Activated CD8-positive, alpha-beta memory T cell treated with anti-CD3 and anti-CD28 coated beads for 24 hours (primary cell): ENCODE measurements at regions not wholly inside any gene's neighbourhood (a gene's known extent, or its start where the extent isn't known, plus 50 kb on each side); places are given as distances from the start of the nearest gene placed in this dataset.

Experiments
- DNase-seq: peaks from one replicate; pipeline ENCODE4 v3.0.0-alpha.2; 2020

DNA sequence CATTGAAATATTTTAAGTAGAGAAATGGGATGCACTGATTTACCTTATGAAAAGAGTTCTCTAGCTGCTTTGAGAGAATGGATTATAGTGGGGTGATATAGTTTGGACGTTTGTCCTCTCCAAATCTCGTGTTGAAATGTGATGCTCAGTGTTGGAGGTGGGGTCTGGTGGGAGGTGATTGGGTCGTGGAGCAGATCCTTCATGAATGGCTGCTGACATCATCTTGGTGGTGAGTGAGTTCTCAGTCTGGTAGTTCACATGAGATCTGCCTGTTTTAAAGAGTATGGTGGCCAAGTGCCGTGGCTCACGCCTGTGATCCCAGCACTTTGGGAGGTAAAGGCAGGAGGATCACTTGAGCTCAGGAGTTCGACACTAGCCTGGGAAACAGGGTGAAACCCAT is 58.7 kb upstream of the SH3RF3 start:
- DNase-seq: no peak

GRCh38 chr2:109069331-109070194 is 59.4 kb upstream of the SH3RF3 start:
- peak; percentile 21 for DNase-seq

- DNase-seq: no peak
Observed at GRCh38 chr2:109068811-109069210, 60.2 kb upstream of the SH3RF3 start.

- DNase-seq: peak; percentile 37
Observed at GRCh38 chr2:109067631-109068125, 61.3 kb upstream of the SH3RF3 start.

DNA sequence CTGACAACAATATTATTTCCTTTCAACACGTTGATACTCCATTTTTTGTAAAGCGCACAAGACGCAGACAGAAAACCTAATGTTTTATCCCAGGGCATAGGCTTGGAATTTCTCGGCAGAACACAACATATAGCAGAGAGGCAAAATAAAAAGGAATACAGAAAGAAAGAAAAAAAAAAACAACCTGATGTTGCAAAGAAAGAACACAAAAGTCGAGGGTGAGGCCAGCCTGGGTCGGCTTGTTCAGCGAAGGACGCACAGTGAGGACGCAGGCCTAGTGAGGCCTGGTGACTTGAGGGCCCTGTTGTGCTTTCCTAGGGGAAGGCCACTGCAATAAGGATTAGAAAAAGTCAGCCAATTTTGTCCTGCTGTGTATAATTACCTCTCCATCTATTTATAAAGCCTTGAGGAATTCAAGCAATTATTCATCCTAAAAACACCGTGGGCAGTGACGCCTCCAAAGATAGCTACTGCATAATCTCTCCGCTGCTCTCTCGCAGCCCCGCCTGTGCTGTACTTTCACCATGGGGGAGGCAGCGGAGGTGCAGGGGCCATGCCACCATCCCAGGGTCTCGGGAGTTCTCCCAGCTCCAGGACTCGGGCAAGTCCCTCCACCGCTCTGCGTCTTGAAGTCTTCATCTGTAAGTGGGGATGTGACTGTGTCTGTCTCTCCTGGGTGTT is 61.9 kb upstream of the SH3RF3 start:
- DNase-seq: peak; percentile 47

GRCh38 chr2:109066501-109066900 is 62.5 kb upstream of the SH3RF3 start:
- DNase-seq: peak; percentile 44

DNA sequence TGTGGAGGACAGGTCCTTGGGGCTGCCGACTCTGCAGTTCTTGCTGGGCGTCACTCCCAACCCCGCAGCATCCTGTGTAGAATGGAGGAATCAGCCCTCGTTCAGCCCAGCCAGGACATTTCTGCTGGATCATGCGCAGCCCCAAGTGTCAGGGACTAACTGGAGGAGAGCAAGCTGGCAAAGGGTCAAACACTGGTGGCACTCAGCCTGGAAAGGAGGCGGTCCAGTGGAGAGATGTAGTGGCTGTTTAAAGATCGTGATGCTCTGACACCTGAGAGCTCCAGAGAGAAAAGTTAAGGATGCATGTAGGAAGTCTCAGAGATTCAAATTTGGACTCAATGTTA is 63.6 kb upstream of the SH3RF3 start:
- peak; percentile 44 for DNase-seq

DNA sequence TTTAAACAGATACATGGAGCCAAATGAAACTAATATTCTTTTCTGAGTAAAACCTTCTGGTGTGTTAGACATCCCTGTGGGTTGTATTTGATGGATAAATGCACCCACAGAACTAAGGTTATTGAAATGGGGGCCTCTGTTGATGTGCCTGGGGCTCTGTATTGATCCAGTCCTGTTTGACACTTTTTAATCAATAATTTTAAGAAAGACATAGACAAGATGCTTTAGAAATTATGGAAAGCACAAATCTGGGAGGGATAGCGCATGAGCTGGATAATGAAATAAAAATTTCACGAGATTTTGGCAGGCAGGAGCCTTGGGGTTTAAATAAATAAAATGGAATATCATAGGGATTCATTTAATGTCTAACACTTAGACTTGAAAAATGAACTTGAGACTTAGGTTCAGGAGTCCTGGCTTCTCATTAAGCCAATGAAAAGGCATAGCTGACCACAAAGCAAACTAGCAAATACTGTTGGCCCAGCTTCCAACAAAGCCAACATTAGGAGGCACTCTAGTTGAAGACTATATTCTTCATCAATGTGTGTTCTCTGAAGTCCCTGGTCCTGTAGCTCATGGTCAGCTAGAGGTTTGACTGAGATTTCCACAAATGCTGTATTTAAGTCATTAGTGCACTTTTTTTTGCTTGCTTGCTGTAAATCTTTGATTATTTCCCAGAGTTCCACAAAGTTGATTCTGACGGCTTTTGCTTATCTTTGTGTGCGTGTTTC is 64.2 kb upstream of the SH3RF3 start:
- DNase-seq: no peak

GRCh38 chr2:109062859-109063700 is 65.9 kb upstream of the SH3RF3 start:
- no peak for DNase-seq

DNA sequence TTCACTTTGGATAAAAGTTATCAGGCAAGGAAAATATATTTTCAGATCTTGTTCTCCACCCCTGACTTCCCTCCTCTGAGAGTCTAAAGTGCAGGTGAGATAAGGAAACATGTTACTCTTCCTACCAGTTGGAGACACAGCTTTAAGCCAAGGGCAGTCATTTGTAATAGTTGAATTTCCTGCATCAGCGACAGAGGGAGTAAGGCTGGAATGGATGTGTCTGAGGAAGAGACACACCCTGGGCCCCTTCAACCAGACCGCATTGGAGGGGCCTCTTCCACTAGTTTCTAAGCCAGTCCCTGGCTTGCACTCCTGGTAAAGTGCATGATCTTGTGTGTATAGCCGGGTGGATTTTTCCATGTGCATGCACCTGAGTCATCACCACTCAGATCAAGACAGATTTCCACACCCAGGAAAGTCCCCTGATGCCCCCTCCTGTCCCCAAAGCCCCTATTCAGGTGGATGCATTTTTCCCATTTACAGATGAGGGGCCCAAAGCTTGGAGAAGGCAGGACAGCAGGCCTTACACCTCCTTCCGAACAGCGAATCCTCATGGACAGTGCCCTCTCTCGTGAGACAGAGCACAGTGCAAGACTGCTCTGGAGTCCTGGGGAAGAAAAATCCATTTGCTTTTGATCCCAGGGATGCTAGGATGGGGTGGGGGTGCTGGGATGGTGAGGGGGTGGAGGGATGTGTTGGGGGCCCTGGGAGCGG is 66.7 kb upstream of the SH3RF3 start:
- DNase-seq: no peak

- DNase-seq: no peak
Observed at GRCh38 chr2:109061736-109062135, 67.3 kb upstream of the SH3RF3 start.

- no peak for DNase-seq
Observed at GRCh38 chr2:109060496-109060895, 68.5 kb upstream of the SH3RF3 start.

- DNase-seq: no peak
Observed at GRCh38 chr2:109059474-109060165, 69.4 kb upstream of the SH3RF3 start.

DNA sequence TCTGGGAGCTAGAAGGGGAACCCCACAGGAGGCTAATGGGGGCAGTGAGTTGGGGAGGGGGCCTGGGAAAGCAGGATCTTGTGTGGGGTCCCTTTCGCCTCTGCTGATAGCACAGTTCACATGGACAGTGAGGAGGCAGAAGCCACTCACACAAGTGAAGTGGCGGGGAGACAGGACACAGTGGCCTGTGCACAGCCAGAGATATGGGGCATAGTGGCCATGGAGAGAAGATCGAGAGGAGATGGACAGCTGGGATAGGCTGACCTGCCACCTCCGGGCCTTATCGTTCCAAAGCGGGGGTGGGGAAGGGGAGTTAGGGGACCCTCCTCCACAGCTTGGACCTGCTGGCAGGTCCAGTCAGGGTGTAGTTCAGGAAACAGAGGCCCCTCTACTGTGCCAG is 69.8 kb upstream of the EDAR start:
- no peak for DNase-seq

DNA sequence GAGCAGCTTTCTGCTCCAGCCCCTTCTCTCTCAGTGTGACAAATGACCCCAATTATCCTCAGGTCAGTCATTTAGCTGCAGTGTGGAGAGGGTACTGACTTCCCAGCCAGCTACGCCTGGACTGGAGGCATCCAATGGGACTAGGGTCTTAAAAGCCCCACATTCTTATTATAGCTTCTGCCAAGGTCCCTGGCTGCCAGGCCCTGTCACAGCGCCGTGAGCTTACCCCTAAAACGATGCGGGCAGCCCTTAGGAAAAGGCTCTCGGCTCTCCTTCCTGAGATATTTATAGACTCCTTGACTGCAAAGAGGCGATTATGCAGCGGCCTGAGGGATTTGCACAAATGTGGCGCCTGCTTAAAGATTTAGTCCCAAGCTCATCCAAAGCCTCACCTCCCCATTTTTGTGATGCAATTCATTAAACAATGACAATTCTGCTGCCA is 69.2 kb upstream of the EDAR start:
- DNase-seq: no peak

- no peak for DNase-seq
Observed at GRCh38 chr2:109057686-109058085, 68.7 kb upstream of the EDAR start.

- DNase-seq: no peak
Observed at GRCh38 chr2:109055435-109055834, 66.4 kb upstream of the EDAR start.

GRCh38 chr2:109054865-109055264 is 65.8 kb upstream of the EDAR start:
- DNase-seq: no peak

GRCh38 chr2:109053716-109054115 is 64.7 kb upstream of the EDAR start:
- DNase-seq: no peak

DNA sequence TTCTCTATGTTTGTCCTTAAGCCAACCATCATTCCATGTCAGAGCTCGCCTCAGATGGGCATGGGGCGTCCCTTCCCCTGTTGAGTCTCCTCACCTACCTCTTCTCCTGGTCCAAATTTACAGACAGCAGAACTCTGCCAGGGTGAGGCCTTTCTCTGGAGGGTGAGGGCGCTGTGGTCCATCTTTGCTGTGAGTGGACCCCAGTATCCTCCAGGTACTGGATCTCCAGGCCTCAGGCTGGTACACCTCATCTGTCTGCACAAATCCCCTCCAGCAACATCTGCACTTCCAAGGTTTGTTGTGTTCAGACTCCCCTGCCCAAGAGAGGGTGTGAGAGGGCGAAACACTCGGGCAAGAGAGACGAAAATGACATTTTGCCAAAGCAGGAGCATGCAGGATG is 63.9 kb upstream of the EDAR start:
- DNase-seq: no peak

GRCh38 chr2:109049022-109049421 is 60.0 kb upstream of the EDAR start:
- no peak for DNase-seq
